ENCODE measurements at regions not wholly inside any gene's neighbourhood (a gene's known extent, or its start where the extent isn't known, plus 50 kb on each side); places are given as distances from the start of the nearest gene placed in this dataset.

DNA sequence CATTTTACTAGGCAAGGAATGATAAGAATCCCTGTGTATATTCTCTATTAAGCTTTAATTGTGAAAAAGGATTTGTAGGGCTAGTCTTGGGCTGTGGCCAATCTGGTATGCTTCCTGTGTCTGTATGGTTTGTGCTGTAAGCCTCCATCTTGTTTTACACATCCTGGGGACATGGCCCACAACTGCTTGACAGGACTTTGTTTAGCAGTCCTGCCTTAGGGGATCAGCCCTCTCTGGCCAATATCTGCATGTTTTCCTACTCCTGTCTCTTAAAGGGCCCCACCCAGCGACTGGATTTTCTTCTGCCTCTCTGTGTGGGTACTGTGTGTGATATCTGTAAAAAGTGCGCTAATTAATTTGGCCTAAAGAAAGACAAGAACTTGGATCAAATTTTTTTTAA, 813.2 kb downstream of the PLA2G4A start:
- TF ChIP-seq, protein P1, sequence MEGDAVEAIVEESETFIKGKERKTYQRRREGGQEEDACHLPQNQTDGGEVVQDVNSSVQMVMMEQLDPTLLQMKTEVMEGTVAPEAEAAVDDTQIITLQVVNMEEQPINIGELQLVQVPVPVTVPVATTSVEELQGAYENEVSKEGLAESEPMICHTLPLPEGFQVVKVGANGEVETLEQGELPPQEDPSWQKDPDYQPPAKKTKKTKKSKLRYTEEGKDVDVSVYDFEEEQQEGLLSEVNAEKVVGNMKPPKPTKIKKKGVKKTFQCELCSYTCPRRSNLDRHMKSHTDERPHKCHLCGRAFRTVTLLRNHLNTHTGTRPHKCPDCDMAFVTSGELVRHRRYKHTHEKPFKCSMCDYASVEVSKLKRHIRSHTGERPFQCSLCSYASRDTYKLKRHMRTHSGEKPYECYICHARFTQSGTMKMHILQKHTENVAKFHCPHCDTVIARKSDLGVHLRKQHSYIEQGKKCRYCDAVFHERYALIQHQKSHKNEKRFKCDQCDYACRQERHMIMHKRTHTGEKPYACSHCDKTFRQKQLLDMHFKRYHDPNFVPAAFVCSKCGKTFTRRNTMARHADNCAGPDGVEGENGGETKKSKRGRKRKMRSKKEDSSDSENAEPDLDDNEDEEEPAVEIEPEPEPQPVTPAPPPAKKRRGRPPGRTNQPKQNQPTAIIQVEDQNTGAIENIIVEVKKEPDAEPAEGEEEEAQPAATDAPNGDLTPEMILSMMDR (IDR thresholded peaks at IDR 0.05; ENCODE audit: low read length) = no peak
- TF ChIP-seq EZH2 (IDR thresholded peaks at IDR 0.05; ENCODE audit: borderline replicate concordance, low read length) = no peak
